Neural progenitor cell (in vitro differentiated cells): ENCODE measurements at regions not wholly inside any gene's neighbourhood (a gene's known extent, or its start where the extent isn't known, plus 50 kb on each side); places are given as distances from the start of the nearest gene placed in this dataset.

ENCODE experiments used
- DNase-seq: peaks from one replicate; pipeline ENCODE4 v3.0.0-alpha.2; 2016; ENCODE audit warnings: low spot score
- H2AFZ ChIP-seq: fragments of 200-600 bp; sonication (generic); replicated peaks from 2 replicates; pipeline ENCODE4 v1.6.1; 2016; ENCODE audit warnings: antibody characterized with exemption
- H3F3A ChIP-seq: fragments of 200-600 bp; sonication (generic); 2 replicates; pipeline ENCODE4 v1.6.1; 2016; ENCODE audit warnings: antibody characterized with exemption, low read depth
- H3K27ac ChIP-seq: fragments of 200-600 bp; sonication (generic); 2 replicates; pipeline ENCODE4 v1.5.1; 2016; ENCODE audit warnings: mild to moderate bottlenecking
- H3K27me3 ChIP-seq: fragments of 200-600 bp; sonication (generic); 2 replicates; pipeline ENCODE4 v1.6.1; 2016; ENCODE audit warnings: mild to moderate bottlenecking, moderate library complexity
- H3K36me3 ChIP-seq: fragments of 200-600 bp; sonication (generic); 2 replicates; pipeline ENCODE4 v1.5.1; 2016
- H3K4me1 ChIP-seq: fragments of 200-600 bp; sonication (generic); 2 replicates; pipeline ENCODE4 v1.6.1; 2016; ENCODE audit warnings: mixed run types
- H3K4me2 ChIP-seq: fragments of 200-600 bp; sonication (generic); 2 replicates; pipeline ENCODE4 v1.6.1; 2016
- H3K4me3 ChIP-seq: fragments of 200-600 bp; sonication (generic); 2 replicates; pipeline ENCODE4 v1.5.1; 2016
- H3K79me2 ChIP-seq: fragments of 200-600 bp; sonication (generic); 2 replicates; pipeline ENCODE4 v1.6.1; 2016; ENCODE audit warnings: low read depth
- H3K9ac ChIP-seq: fragments of 200-600 bp; sonication (generic); 2 replicates; pipeline ENCODE4 v1.6.1; 2016
- H3K9me3 ChIP-seq: fragments of 200-600 bp; sonication (generic); 2 replicates; pipeline ENCODE4 v1.5.1; 2016; ENCODE audit warnings: low read depth
- H4K20me1 ChIP-seq: fragments of 200-600 bp; sonication (generic); 2 replicates; pipeline ENCODE4 v1.6.1; 2016; ENCODE audit warnings: low read depth
- H3K27ac Mint-ChIP-seq: 3 replicates; pipeline ENCODE4 v1.8.0; 2021; ENCODE audit warnings: mixed read lengths
- H3K27me3 Mint-ChIP-seq: 2 replicates; pipeline ENCODE4 v1.8.0; 2022; ENCODE audit warnings: low read depth, mild to moderate bottlenecking, inconsistent platforms, moderate library complexity, mixed read lengths; ENCODE audit not compliant: insufficient read depth
- H3K36me3 Mint-ChIP-seq: 3 replicates; pipeline ENCODE4 v1.8.0; 2021; ENCODE audit warnings: mixed read lengths
- H3K4me1 Mint-ChIP-seq: 3 replicates; pipeline ENCODE4 v1.8.0; 2021; ENCODE audit warnings: mixed read lengths
- H3K4me3 Mint-ChIP-seq: 3 replicates; pipeline ENCODE4 v1.8.0; 2021; ENCODE audit warnings: mild to moderate bottlenecking, moderate library complexity, mixed read lengths
- H3K9me3 Mint-ChIP-seq: 3 replicates; pipeline ENCODE4 v1.8.0; 2020; ENCODE audit warnings: mixed read lengths
- EZH2 ChIP-seq: fragments of 200-600 bp; sonication (generic); IDR thresholded peaks from 2 replicates; pipeline ENCODE4 v1.6.1; 2017; ENCODE audit warnings: antibody characterized with exemption, mild to moderate bottlenecking, moderate library complexity
- EZH2phosphoT487 ChIP-seq: fragments of 200-600 bp; sonication (generic); IDR thresholded peaks from 2 replicates; pipeline ENCODE4 v1.6.1; 2017; ENCODE audit warnings: antibody characterized with exemption
- TF ChIP-seq, protein P1 (sequence below): fragments of 200-600 bp; sonication (generic); IDR thresholded peaks from 2 replicates; pipeline ENCODE4 v1.5.1; 2017; ENCODE audit warnings: antibody characterized with exemption, mild to moderate bottlenecking

GRCh38 chr1:175840787-175841186 is 97.4 kb upstream of the TNR start:
- H3K4me1 Mint-ChIP-seq = peaks cover 34% of the 10 kb centered on the region
- TF ChIP-seq EZH2phosphoT487 = no peak
- TF ChIP-seq EZH2 = no peak
- TF ChIP-seq, protein P1, sequence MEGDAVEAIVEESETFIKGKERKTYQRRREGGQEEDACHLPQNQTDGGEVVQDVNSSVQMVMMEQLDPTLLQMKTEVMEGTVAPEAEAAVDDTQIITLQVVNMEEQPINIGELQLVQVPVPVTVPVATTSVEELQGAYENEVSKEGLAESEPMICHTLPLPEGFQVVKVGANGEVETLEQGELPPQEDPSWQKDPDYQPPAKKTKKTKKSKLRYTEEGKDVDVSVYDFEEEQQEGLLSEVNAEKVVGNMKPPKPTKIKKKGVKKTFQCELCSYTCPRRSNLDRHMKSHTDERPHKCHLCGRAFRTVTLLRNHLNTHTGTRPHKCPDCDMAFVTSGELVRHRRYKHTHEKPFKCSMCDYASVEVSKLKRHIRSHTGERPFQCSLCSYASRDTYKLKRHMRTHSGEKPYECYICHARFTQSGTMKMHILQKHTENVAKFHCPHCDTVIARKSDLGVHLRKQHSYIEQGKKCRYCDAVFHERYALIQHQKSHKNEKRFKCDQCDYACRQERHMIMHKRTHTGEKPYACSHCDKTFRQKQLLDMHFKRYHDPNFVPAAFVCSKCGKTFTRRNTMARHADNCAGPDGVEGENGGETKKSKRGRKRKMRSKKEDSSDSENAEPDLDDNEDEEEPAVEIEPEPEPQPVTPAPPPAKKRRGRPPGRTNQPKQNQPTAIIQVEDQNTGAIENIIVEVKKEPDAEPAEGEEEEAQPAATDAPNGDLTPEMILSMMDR = no peak
- no peak for DNase-seq
- H3K36me3 Mint-ChIP-seq = no peaks in the 10 kb centered on the region
- H3K4me3 Mint-ChIP-seq = no peak overlapping the region
- Histone ChIP-seq H3K9me3 (no peaks in the 10 kb centered on the region), H3F3A (no peaks in the 10 kb centered on the region), H3K4me2 (no peak overlapping the region), H2AFZ (no peak overlapping the region), H3K9ac (no peak overlapping the region), H3K36me3 (no peaks in the 10 kb centered on the region), H3K4me1 (no peaks in the 10 kb centered on the region), H4K20me1 (no peaks in the 10 kb centered on the region), H3K27me3 (no peaks in the 10 kb centered on the region), H3K79me2 (no peaks in the 10 kb centered on the region), H3K27ac (no peak overlapping the region), H3K4me3 (no peak overlapping the region)
- peaks cover 7% of the 10 kb centered on the region for H3K27me3 Mint-ChIP-seq
- H3K27ac Mint-ChIP-seq = peak overlapping the region; percentile 21
- H3K9me3 Mint-ChIP-seq = no peaks in the 10 kb centered on the region

DNA sequence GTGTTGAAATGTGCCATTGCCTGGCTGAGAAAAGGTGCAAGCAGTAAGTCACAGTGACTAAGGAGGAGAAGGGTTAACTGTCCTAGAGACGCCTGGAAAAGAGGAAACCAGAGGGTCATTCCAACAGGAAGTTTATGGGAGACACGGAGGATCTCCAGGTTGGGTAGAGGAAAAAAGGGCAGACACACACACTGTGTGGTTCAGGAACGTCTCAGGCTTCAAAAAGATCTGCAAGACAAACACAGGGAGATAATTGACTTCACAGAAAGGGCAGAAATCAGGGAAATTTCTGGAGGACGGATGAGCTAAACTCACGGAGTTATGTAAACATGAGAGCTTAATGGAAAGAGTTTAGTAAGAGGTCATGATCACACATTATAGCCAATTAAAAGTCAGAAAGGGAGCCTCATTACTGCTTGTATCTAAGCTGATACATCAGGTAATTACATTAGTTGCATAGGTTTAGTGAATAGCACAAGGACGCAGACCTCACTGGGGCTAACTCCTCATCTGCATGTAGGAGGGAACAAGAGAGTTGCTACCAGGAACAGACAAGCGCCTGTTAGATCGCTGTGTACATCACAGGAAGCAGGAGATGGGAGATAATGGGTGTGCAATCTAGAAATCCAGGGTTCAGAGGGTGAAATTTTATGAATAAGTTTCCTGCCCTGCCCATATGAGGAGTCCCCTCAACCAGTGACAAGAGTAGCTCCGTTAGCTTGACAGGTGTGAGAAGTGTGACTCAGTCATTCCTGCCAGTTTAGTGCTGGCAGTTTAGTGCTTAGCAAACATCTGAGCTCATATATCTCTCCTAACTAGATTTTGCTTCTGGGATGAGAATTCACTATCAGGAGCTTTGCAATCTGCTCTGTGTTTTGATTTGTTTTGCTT is 96.6 kb upstream of the TNR start:
- Histone ChIP-seq H3K79me2 (no peaks in the 10 kb centered on the region), H3K4me2 (no peak overlapping the region), H3K4me1 (no peaks in the 10 kb centered on the region), H3K27ac (no peak overlapping the region), H4K20me1 (no peaks in the 10 kb centered on the region), H3K9me3 (no peaks in the 10 kb centered on the region), H3K4me3 (no peak overlapping the region), H3K9ac (no peak overlapping the region), H3K36me3 (no peaks in the 10 kb centered on the region), H3K27me3 (no peaks in the 10 kb centered on the region), H3F3A (no peaks in the 10 kb centered on the region), H2AFZ (peak overlapping the region; percentile 97)
- Mint-ChIP-seq H3K27ac (no peak overlapping the region), H3K9me3 (no peaks in the 10 kb centered on the region), H3K4me3 (no peak overlapping the region), H3K4me1 (peaks cover 34% of the 10 kb centered on the region), H3K36me3 (no peaks in the 10 kb centered on the region), H3K27me3 (peaks cover 10% of the 10 kb centered on the region)
- TF ChIP-seq EZH2phosphoT487 (no peak), EZH2 (no peak)
- TF ChIP-seq, protein P1 = no peak
- DNase-seq = no peak

DNA sequence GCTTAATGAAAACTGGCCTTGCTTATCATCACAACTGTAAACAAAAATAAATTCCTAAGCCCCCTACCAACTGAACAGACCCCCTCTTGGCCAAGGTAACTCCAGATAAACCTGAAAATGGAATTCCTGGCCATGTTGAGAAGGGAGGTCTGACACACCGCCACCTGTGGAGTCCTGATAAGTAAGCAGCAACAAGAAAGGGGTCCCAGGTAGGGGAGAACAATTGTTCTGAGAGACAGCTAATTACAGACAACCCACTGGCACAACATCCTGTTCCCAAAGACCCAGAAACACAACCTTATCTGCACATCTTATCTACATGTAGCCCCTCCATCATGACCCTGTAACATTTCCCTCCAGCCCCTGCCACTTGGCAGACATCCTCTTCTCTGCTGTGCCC is 91.2 kb upstream of the TNR start:
- H4K20me1 ChIP-seq = no peaks in the 10 kb centered on the region
- no peak overlapping the region for H3K4me2 ChIP-seq
- Mint-ChIP-seq H3K27ac (no peak overlapping the region), H3K27me3 (peaks cover 14% of the 10 kb centered on the region), H3K4me3 (no peak overlapping the region), H3K4me1 (peaks cover 30% of the 10 kb centered on the region), H3K36me3 (no peaks in the 10 kb centered on the region), H3K9me3 (peaks cover 3% of the 10 kb centered on the region)
- no peaks in the 10 kb centered on the region for H3K27me3 ChIP-seq
- no peak overlapping the region for H3K9ac ChIP-seq
- H3K4me1 ChIP-seq = no peaks in the 10 kb centered on the region
- H3K9me3 ChIP-seq = no peaks in the 10 kb centered on the region
- no peak for DNase-seq
- H3K79me2 ChIP-seq = no peaks in the 10 kb centered on the region
- H2AFZ ChIP-seq = no peak overlapping the region
- H3F3A ChIP-seq = no peaks in the 10 kb centered on the region
- no peak overlapping the region for H3K27ac ChIP-seq
- no peaks in the 10 kb centered on the region for H3K36me3 ChIP-seq
- no peak overlapping the region for H3K4me3 ChIP-seq
- TF ChIP-seq, protein P1 = no peak
- no peak for TF ChIP-seq EZH2phosphoT487
- TF ChIP-seq EZH2 = no peak
